Endothelial cell of umbilical vein (primary cell): ENCODE measurements at regions not wholly inside any gene's neighbourhood (a gene's known extent, or its start where the extent isn't known, plus 50 kb on each side); places are given as distances from the start of the nearest gene placed in this dataset.

ENCODE experiments used
- EZH2 ChIP-seq: IDR thresholded peaks from 2 replicates; pipeline ENCODE4 v1.6.1; 2012; ENCODE audit warnings: borderline replicate concordance, low read depth, mild to moderate bottlenecking, moderate library complexity, low read length, inconsistent platforms; ENCODE audit not compliant: severe bottlenecking
- GATA2 ChIP-seq: IDR thresholded peaks from 2 replicates; pipeline ENCODE4 v1.7.0; 2011; ENCODE audit warnings: low read depth, mild to moderate bottlenecking, moderate library complexity, mixed read lengths, low read length; ENCODE audit not compliant: insufficient read length, insufficient read depth
- JUN ChIP-seq: IDR thresholded peaks from 2 replicates; pipeline ENCODE4 v1.6.1; 2011; ENCODE audit warnings: borderline replicate concordance, low read depth; ENCODE audit not compliant: insufficient read length, insufficient read depth
- MYC ChIP-seq: IDR thresholded peaks from one replicate; pipeline ENCODE4 v1.6.1; 2011; ENCODE audit warnings: mild to moderate bottlenecking, low read depth, low read length
- POLR2A ChIP-seq: IDR thresholded peaks from 2 replicates; pipeline ENCODE4 v1.6.1; 2012; ENCODE audit warnings: low read depth, mild to moderate bottlenecking, control low read depth, low read length
- POLR2AphosphoS5 ChIP-seq: IDR thresholded peaks from 2 replicates; pipeline ENCODE4 v1.6.1; 2012; ENCODE audit warnings: low read depth, mild to moderate bottlenecking, control low read depth, low read length, moderate library complexity; ENCODE audit not compliant: insufficient read depth
- TF ChIP-seq, protein P1 (sequence below), 2 donors: IDR thresholded peaks; 1 replicate in 1 of 2; 2 replicates in 1 of 2; pipeline ENCODE4 v1.5.1; 2011; ENCODE audit warnings: low read length in 2 of 2, mild to moderate bottlenecking in 2 of 2, moderate library complexity in 2 of 2, control low read depth in 1 of 2, inconsistent platforms in 1 of 2, low read depth in 1 of 2; ENCODE audit not compliant: insufficient read depth in 1 of 2; ENCODE audit errors: extremely low read depth in 1 of 2
- TF ChIP-seq, protein P2 (sequence below): IDR thresholded peaks from 2 replicates; pipeline ENCODE4 v1.6.1; 2011; ENCODE audit not compliant: insufficient read depth, insufficient read length

DNA sequence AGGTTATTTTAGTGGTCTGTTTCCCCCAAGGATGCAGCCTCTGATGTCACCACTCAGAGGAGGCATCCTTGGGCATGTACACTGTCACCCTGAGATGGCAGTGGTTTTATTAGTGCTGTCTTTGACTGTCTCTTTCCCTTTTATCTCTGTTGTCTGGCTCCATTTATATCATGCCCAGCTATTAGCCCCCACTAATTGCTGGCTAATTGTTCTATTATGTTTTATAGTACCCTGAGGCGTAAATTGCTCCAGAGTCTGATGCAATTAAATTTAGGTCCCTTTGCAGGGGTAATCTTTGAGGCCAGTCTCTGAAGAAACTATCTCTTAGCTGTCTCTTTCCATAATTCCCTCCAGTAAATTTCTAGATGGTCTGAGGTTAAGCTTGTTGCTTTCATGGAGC lies 301.0 kb upstream of the KLHL29 start:
- TF ChIP-seq MYC (no peak), EZH2 (no peak), POLR2A (no peak), JUN (no peak), POLR2AphosphoS5 (no peak), GATA2 (no peak)
- TF ChIP-seq, protein P1, sequence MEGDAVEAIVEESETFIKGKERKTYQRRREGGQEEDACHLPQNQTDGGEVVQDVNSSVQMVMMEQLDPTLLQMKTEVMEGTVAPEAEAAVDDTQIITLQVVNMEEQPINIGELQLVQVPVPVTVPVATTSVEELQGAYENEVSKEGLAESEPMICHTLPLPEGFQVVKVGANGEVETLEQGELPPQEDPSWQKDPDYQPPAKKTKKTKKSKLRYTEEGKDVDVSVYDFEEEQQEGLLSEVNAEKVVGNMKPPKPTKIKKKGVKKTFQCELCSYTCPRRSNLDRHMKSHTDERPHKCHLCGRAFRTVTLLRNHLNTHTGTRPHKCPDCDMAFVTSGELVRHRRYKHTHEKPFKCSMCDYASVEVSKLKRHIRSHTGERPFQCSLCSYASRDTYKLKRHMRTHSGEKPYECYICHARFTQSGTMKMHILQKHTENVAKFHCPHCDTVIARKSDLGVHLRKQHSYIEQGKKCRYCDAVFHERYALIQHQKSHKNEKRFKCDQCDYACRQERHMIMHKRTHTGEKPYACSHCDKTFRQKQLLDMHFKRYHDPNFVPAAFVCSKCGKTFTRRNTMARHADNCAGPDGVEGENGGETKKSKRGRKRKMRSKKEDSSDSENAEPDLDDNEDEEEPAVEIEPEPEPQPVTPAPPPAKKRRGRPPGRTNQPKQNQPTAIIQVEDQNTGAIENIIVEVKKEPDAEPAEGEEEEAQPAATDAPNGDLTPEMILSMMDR (IDR thresholded peaks at IDR 0.05; ENCODE audit: extremely low read depth in 1 of 2, insufficient read depth in 1 of 2, low read depth in 1 of 2, low read length in 2 of 2): no peak
- TF ChIP-seq, protein P2, sequence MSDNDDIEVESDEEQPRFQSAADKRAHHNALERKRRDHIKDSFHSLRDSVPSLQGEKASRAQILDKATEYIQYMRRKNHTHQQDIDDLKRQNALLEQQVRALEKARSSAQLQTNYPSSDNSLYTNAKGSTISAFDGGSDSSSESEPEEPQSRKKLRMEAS: no peak
